BE2C (cell line): ENCODE measurements at regions not wholly inside any gene's neighbourhood (a gene's known extent, or its start where the extent isn't known, plus 50 kb on each side); places are given as distances from the start of the nearest gene placed in this dataset.

ENCODE experiments used
- DNase-seq: peaks from one replicate; pipeline ENCODE4 v3.0.0-alpha.2; 2020
- H3K27me3 ChIP-seq: fragments of 250-450 bp; sonication (Bioruptor Pico); 2 replicates; pipeline ENCODE4 v1.5.1; 2020; ENCODE audit warnings: mild to moderate bottlenecking
- H3K36me3 ChIP-seq: fragments of 250-450 bp; sonication (Bioruptor Pico); 2 replicates; pipeline ENCODE4 v1.5.1; 2020; ENCODE audit warnings: mild to moderate bottlenecking
- H3K4me1 ChIP-seq: fragments of 250-450 bp; sonication (Bioruptor Pico); 2 replicates; pipeline ENCODE4 v1.5.1; 2020
- H3K4me3 ChIP-seq: 2 replicates; pipeline ENCODE4 v1.5.1; 2011; ENCODE audit warnings: low read depth, low read length
- H3K9me3 ChIP-seq: fragments of 250-450 bp; sonication (Bioruptor Pico); 2 replicates; pipeline ENCODE4 v1.5.1; 2020
- TF ChIP-seq, protein P1 (sequence below): IDR thresholded peaks from 2 replicates; pipeline ENCODE4 v1.5.1; 2012; ENCODE audit warnings: mild to moderate bottlenecking, low read depth, low read length

DNA sequence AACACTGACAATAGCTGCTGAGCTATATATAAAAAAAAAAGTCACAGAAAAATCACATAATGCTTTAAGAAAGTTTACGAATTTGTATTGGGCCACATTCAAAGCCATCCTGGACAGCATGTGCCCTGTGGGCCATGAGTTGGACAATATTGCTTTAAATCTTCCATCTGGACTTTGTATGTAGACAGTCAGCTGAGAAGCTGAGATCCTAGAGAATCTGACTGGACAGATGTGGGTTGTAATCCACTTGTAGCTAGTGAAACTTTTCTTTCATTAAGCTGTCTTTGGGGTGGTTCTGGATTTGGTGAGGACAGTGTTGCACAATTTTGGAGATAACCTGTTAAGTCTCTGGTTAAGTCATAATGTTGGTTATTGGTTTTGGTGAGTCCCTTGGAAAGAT lies 824.5 kb downstream of the CCSER2 start:
- no peaks in the 10 kb centered on the region for H3K4me1 ChIP-seq
- no peaks in the 10 kb centered on the region for H3K36me3 ChIP-seq
- H3K4me3 ChIP-seq = no peak overlapping the region
- DNase-seq = no peak
- no peaks in the 10 kb centered on the region for H3K9me3 ChIP-seq
- TF ChIP-seq, protein P1, sequence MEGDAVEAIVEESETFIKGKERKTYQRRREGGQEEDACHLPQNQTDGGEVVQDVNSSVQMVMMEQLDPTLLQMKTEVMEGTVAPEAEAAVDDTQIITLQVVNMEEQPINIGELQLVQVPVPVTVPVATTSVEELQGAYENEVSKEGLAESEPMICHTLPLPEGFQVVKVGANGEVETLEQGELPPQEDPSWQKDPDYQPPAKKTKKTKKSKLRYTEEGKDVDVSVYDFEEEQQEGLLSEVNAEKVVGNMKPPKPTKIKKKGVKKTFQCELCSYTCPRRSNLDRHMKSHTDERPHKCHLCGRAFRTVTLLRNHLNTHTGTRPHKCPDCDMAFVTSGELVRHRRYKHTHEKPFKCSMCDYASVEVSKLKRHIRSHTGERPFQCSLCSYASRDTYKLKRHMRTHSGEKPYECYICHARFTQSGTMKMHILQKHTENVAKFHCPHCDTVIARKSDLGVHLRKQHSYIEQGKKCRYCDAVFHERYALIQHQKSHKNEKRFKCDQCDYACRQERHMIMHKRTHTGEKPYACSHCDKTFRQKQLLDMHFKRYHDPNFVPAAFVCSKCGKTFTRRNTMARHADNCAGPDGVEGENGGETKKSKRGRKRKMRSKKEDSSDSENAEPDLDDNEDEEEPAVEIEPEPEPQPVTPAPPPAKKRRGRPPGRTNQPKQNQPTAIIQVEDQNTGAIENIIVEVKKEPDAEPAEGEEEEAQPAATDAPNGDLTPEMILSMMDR = no peak
- H3K27me3 ChIP-seq = peaks cover 8% of the 10 kb centered on the region; the same call in 1 of the 2 replicates

DNA sequence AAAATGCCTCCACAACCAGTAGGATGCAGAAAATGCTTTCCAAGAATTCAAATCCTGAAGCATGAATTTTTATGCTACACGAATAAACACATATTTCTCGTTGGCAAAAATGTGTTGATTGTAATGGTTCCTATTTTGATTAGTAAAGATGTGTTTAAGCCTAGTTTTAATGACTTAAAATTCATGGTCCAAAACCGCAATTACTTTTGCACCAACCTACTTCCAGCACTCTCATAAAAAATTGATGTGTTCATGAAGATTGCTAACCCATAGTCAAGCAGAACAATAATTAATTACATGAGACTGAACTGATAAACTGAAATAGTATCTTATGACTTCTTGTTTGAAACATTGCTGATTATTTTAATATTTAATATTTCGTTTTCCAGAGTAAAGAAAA lies 828.8 kb downstream of the CCSER2 start:
- H3K27me3 ChIP-seq = peaks cover 4% of the 10 kb centered on the region; the same call in 1 of the 2 replicates
- DNase-seq = no peak
- no peaks in the 10 kb centered on the region for H3K9me3 ChIP-seq
- no peaks in the 10 kb centered on the region for H3K4me1 ChIP-seq
- TF ChIP-seq, protein P1 = no peak
- no peak overlapping the region for H3K4me3 ChIP-seq
- no peaks in the 10 kb centered on the region for H3K36me3 ChIP-seq

DNA sequence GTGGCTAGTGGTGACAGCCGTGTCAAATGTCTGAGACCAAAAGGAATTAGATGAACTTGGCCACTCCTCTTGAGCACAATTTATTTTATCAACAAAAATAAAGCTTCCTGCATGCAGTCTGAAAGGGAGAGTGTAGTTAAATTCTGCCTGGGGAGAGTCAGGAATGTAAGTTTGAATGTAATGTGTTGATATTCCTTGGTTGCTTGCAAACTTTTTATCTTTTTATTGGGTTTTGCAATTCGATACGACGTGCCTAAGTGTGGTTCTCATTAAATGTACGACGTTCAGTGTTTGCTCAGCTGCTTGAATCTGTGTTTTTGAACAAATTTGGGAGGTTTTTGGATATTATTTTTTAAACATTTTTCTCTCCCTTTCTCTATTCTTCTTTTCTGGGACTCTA lies 839.9 kb downstream of the CCSER2 start:
- DNase-seq = no peak
- TF ChIP-seq, protein P1 = no peak
- no peaks in the 10 kb centered on the region for H3K4me1 ChIP-seq
- no peak overlapping the region for H3K4me3 ChIP-seq
- H3K36me3 ChIP-seq = no peaks in the 10 kb centered on the region
- peaks cover 3% of the 10 kb centered on the region; the same call in 1 of the 2 replicates for H3K27me3 ChIP-seq
- H3K9me3 ChIP-seq = no peaks in the 10 kb centered on the region

DNA sequence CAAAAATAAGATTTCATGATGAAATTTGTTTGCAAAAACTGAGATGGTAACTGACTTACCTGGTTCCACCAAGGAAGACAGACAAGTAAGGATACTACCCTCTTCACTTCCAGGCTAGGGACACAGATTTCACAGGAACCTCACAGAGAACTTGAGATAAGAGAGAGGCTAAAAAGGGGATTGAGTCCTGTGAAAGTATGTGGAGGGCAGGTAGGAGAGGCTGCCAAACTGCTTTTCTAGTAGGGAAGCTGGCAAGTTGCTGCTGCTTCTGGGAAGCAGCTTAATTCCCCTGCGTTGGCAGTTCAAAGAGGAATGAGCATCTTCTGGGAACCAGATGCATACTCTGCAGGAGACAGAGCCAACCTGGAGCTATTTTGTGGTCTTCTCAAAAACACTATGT lies 841.6 kb downstream of the CCSER2 start:
- H3K4me3 ChIP-seq = no peak overlapping the region
- no peaks in the 10 kb centered on the region for H3K4me1 ChIP-seq
- no peaks in the 10 kb centered on the region for H3K36me3 ChIP-seq
- DNase-seq = no peak
- no peaks in the 10 kb centered on the region for H3K9me3 ChIP-seq
- TF ChIP-seq, protein P1 = no peak
- no peaks in the 10 kb centered on the region for H3K27me3 ChIP-seq

DNA sequence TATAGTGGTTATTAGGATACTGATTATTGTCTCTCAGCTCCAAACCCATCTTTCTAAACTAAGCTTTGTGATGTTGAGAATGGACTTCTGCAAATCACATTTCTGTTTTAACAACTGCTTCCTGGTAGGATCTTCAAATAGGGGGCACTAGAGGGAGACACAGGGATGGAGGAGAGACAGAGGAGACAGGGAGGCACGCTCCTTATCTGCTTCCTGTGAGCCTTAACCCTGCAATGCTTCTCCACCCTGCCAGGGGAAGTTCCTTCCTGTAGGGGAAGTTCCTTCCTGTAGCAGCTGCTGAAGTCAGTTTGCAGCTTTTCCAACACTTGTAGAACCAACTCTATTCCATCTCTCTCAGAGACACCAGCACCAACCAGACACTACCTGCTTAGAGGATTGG lies 847.2 kb downstream of the CCSER2 start:
- peak; percentile 26 for DNase-seq
- Histone ChIP-seq H3K36me3 (no peaks in the 10 kb centered on the region), H3K4me1 (no peaks in the 10 kb centered on the region), H3K27me3 (no peaks in the 10 kb centered on the region; the same call in 1 of the 2 replicates), H3K4me3 (no peak overlapping the region), H3K9me3 (no peaks in the 10 kb centered on the region)
- TF ChIP-seq, protein P1 = peak; percentile 53

DNA sequence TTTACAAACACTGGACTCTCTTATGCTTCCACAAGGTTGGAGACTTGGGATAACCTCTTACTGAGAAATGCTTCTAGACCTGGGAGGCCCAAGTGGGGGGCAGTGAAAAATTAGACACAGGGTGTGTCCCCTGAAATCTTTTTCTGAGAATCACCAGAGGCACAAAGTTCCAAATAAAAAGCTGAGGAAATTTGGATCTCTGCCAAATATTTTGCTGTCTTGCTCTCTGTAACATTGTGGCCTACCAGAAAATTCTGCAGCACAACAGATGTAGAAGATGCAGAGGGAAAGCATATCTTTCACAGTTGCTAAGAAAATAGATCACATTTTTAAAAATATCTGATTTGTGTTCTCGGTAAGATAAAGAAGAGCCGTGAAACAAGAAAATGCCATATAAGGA lies 849.4 kb downstream of the CCSER2 start:
- Histone ChIP-seq H3K4me3 (no peak overlapping the region), H3K36me3 (no peaks in the 10 kb centered on the region), H3K27me3 (no peaks in the 10 kb centered on the region; the same call in 1 of the 2 replicates), H3K4me1 (no peaks in the 10 kb centered on the region), H3K9me3 (no peaks in the 10 kb centered on the region)
- TF ChIP-seq, protein P1 = no peak
- DNase-seq = no peak
